ENCODE measurements at regions not wholly inside any gene's neighbourhood (a gene's known extent, or its start where the extent isn't known, plus 50 kb on each side); places are given as distances from the start of the nearest gene placed in this dataset.

DNA sequence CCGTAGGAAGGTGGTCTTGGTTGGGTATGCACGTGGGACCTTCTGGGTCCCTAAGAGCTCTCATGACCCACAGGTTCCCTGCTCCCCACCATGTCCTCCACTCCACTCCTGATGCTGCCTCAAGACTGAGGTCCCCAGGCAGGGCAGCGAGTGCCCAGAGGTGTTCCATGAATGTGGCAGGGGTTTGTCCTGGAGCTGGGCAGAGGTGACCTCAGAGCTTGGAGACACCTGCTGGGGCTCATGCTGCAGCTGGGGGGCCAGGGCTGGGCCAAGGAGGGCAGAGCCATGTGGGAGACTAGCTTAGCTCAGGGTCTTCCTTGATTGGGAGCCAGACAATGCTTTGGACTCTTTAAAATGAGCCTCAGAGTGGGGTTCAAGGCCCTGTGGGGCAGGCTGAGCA, 74.0 kb upstream of the PITX1 start:
- BruUV-seq (replicated peaks) = no TSS peak

DNA sequence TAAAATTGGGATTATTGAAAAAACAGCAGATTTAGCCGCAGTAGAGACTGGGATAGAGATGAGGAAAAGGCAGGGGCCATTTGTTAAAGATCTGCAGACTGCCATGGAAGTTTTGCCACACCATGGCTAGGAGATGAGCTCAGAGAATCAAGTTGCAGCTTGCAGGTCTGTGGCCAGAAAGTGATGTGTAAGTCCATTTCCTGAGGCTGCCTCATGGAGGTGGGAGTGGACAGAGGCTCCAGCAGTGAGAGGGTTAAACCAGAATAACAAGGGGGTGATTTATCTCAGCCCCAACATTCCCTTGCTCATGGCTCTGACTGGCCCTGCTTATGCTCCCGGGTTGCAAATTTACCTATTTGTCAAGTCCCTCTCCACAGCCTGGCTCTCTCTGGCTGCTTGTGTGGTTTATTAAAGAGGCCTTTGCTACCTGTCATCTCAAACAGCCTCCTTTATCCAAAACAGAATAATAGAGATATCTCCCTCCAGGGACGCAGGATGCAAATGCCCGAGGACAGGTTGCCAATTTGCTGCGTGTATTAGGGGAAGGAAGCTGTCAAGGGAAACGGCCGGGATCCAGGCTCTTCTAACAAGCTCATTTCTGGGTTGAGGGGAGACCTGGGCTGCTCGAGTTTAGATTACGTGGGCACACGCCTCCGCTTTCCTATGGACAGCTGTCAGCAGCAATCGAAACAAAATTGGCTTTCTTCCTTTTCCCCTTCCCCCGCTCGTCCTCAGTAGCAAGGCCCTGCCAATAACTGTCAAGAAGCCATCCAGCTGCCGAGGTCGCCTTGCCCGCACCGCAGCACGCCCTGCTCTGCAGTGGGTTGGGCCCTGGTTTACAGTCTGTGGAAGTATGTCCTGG, 72.8 kb upstream of the PITX1 start:
- intact Hi-C loops (cut with micrococcal nuclease; ENCODE audit: unreplicated experiment) = no loop called here
- H3K36me3 ChIP-seq (ENCODE audit: insufficient read depth, low read length, poor library complexity, severe bottlenecking) = no peaks in the 10 kb centered on the region
- no peak for DNase-seq (ENCODE audit: low spot score)
- no TSS peak for BruUV-seq (replicated peaks)
- peaks cover 3% of the 10 kb centered on the region for H3K4me1 ChIP-seq (ENCODE audit: insufficient read depth, low read length, poor library complexity, severe bottlenecking)
- no peak overlapping the region for H3K27ac ChIP-seq (ENCODE audit: low read depth, low read length, poor library complexity, severe bottlenecking)
- CTCF ChIA-PET = no interaction called here
- H3K4me3 ChIP-seq (ENCODE audit: low read depth, low read length, poor library complexity, severe bottlenecking) = no peak overlapping the region
- POLR2A ChIA-PET (ENCODE audit: low non-redundant PET) = interaction anchor here (0.5 kb wide), 1 partner anchor 494 kb away, joined by 19 read pairs; no protein-coding TSS in a partner anchor
- H3K9me3 ChIP-seq (ENCODE audit: low read depth, low read length, poor library complexity, severe bottlenecking) = no peaks in the 10 kb centered on the region
- no peaks in the 10 kb centered on the region for H3K27me3 ChIP-seq (replicated peaks; ENCODE audit: insufficient read depth, low read depth, low read length, poor library complexity)
- TF ChIP-seq, protein P1, sequence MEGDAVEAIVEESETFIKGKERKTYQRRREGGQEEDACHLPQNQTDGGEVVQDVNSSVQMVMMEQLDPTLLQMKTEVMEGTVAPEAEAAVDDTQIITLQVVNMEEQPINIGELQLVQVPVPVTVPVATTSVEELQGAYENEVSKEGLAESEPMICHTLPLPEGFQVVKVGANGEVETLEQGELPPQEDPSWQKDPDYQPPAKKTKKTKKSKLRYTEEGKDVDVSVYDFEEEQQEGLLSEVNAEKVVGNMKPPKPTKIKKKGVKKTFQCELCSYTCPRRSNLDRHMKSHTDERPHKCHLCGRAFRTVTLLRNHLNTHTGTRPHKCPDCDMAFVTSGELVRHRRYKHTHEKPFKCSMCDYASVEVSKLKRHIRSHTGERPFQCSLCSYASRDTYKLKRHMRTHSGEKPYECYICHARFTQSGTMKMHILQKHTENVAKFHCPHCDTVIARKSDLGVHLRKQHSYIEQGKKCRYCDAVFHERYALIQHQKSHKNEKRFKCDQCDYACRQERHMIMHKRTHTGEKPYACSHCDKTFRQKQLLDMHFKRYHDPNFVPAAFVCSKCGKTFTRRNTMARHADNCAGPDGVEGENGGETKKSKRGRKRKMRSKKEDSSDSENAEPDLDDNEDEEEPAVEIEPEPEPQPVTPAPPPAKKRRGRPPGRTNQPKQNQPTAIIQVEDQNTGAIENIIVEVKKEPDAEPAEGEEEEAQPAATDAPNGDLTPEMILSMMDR (conservative IDR thresholded peaks at IDR 0.05; ENCODE audit: low read depth, low read length) = no peak
- no peak for TF ChIP-seq EZH2 (IDR thresholded peaks at IDR 0.05; ENCODE audit: borderline replicate concordance, low read depth, low read length, poor library complexity, severe bottlenecking)

More for the DNA sequence above, 74.0 kb upstream of the PITX1 start:
- H3K4me3 ChIP-seq (ENCODE audit: low read depth, low read length, poor library complexity, severe bottlenecking) = no peak overlapping the region
- CTCF ChIA-PET = no interaction called here
- H3K27ac ChIP-seq (ENCODE audit: low read depth, low read length, poor library complexity, severe bottlenecking) = no peak overlapping the region
- H3K36me3 ChIP-seq (ENCODE audit: insufficient read depth, low read length, poor library complexity, severe bottlenecking) = no peaks in the 10 kb centered on the region
- H3K4me1 ChIP-seq (ENCODE audit: insufficient read depth, low read length, poor library complexity, severe bottlenecking) = peaks cover 3% of the 10 kb centered on the region
- H3K27me3 ChIP-seq (replicated peaks; ENCODE audit: insufficient read depth, low read depth, low read length, poor library complexity) = no peaks in the 10 kb centered on the region
- no peak for TF ChIP-seq EZH2 (IDR thresholded peaks at IDR 0.05; ENCODE audit: borderline replicate concordance, low read depth, low read length, poor library complexity, severe bottlenecking)
- TF ChIP-seq, protein P1 (conservative IDR thresholded peaks at IDR 0.05; ENCODE audit: low read depth, low read length) = no peak
- intact Hi-C loops (cut with micrococcal nuclease; ENCODE audit: unreplicated experiment) = no loop called here
- DNase-seq (ENCODE audit: low spot score) = no peak
- no peaks in the 10 kb centered on the region for H3K9me3 ChIP-seq (ENCODE audit: low read depth, low read length, poor library complexity, severe bottlenecking)
- POLR2A ChIA-PET (ENCODE audit: low non-redundant PET) = no interaction called here

DNA sequence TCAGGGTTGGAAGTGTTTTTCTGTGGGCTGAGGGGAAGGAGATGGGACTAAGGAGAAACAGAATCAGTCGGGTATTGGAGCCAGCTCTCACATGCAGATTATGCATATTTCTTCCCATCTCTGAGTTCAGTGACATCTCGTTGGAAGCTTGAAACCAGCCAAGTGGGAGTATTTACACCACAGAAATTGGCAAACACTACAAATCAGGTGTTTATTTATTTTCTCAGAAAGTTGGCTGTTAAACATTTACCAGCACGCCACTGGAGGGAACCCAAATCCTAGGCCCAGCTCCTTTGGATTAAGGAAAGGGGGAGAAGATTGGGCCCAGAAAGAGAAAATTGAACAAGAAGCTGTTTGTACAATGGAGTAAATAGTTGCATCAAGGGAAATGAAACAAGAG, 72.1 kb upstream of the PITX1 start:
- DNase-seq (ENCODE audit: low spot score) = no peak
- Histone ChIP-seq H3K4me3 (ENCODE audit: low read depth, low read length, poor library complexity, severe bottlenecking) (no peak overlapping the region), H3K9me3 (ENCODE audit: low read depth, low read length, poor library complexity, severe bottlenecking) (no peaks in the 10 kb centered on the region), H3K4me1 (ENCODE audit: insufficient read depth, low read length, poor library complexity, severe bottlenecking) (no peaks in the 10 kb centered on the region), H3K27ac (ENCODE audit: low read depth, low read length, poor library complexity, severe bottlenecking) (no peak overlapping the region), H3K27me3 (replicated peaks; ENCODE audit: insufficient read depth, low read depth, low read length, poor library complexity) (no peaks in the 10 kb centered on the region), H3K36me3 (ENCODE audit: insufficient read depth, low read length, poor library complexity, severe bottlenecking) (no peaks in the 10 kb centered on the region)
- ChIA-PET CTCF (no interaction called here), POLR2A (ENCODE audit: low non-redundant PET) (interaction anchor here (0.5 kb wide), 1 partner anchor 493 kb away, joined by 19 read pairs; no protein-coding TSS in a partner anchor)
- TF ChIP-seq, protein P1 (conservative IDR thresholded peaks at IDR 0.05; ENCODE audit: low read depth, low read length) = no peak
- TF ChIP-seq EZH2 (IDR thresholded peaks at IDR 0.05; ENCODE audit: borderline replicate concordance, low read depth, low read length, poor library complexity, severe bottlenecking) = no peak
- BruUV-seq (replicated peaks) = no TSS peak
- intact Hi-C loops (cut with micrococcal nuclease; ENCODE audit: unreplicated experiment) = no loop called here
